ENCODE measurements at regions not wholly inside any gene's neighbourhood (a gene's known extent, or its start where the extent isn't known, plus 50 kb on each side); places are given as distances from the start of the nearest gene placed in this dataset.
"Not testable (repeated sequence)": the region's sequence is repeated elsewhere in the genome, so short reads cannot be mapped to it uniquely, and the experiment has no call there.

- DNase-seq = no peak
Measured at GRCh38 chr10:21285207-21285606, 240.3 kb downstream of the SKIDA1 start.

DNA sequence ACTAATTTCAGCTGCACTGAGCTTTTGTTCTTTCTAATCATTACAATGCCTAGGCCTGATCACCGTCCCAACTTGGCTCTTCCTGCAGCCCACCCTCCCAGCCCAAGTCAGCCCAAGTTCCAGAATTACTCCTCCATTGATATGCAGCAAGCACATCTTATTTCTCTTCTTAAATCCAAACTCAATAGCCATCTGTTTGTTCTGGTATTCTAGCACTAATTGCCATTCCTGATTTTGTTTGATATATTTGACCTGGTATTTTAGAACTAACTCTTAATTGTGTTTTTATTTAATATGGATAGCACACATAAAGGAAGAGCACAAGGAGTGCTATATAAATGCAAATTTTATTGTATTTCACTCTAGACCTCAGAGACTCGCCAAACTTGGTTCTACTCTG, 241.2 kb downstream of the SKIDA1 start:
- no peak for DNase-seq

GRCh38 chr10:21283053-21283452, 242.4 kb downstream of the SKIDA1 start:
- DNase-seq = not testable (repeated sequence)

DNA sequence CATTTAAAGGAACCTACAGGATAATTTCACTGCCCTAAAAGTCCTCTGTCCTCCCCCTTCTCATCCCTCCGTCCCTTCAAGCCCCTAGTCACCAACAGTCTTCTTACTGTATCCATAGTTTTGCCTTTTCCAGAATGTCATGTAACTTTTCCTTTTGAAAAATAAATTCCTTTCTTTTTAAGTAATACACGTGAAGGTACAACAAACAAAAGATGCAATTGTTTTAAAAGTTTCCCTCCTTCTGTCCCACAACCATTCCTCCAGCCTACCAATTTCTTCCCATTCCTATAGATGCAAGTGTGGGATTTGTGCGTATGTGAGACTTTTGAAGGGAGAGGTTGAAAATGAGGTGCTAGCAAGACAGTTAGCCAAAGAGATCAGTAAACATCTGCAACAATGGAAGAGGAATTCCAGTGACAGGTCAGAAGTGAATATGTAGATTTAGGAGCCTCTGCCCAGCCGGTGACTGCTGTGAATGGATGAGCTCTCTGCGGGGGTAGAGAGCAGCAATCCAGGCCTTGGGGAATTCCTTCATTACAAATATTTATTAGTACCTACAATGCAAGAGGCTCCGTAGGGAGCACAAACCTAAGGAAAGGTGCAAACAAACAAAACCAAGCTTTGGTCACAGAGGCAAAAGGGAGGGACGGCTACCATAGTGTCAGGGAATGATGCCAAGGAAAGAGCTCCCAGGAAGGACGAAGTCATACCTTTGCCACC, 243.6 kb downstream of the SKIDA1 start:
- DNase-seq = no peak

GRCh38 chr10:21280971-21281572, 244.4 kb downstream of the SKIDA1 start:
- DNase-seq = no peak

GRCh38 chr10:21280037-21280436, 245.4 kb downstream of the SKIDA1 start:
- DNase-seq = no peak

DNA sequence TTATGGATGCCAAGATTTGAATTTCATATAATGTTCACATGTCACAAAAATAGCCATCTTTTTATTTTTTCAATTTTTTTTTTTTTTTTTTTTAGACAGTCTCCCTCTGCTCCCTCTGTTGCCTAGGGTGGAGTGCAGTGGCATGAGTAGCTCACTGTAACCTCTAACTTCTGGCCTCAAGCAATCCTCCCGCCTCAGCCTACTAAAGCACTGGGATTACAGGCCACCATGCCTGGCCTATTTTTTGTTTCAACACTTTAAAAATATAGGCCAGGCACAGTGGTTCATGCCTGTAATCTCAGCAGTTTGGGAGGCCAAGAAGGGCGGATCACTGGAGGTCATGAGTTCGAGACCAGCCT, 246.3 kb downstream of the SKIDA1 start:
- DNase-seq = no peak

GRCh38 chr10:21278491-21279216, 246.8 kb downstream of the SKIDA1 start:
- peak; percentile 46 for DNase-seq

DNA sequence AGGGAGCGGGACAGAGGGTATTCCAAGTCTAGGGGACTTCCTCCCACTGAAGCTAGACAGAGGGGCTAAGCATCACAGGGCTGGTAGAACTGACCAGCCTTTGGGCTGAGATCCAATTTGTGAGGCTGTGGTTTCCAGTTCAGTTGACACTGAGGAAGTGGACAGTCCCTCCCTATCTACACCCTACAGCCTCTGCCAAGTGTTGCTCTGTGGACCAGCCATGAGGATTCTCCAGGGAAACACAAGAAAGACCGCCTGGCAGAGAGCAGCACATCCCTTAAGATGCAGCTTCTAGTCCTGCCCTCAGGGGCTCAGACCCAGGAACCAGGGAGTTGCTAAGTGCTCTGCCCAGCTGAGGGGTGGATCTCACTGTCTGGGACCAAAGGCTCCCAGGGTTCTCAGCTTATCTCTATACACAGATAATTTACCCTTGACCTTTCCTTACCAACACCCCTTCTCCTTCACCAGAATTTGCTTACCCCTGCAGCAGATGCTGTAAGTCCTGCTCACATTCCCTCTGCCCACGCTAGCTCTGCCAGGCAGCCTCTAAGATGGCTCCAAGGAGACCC, 252.0 kb downstream of the SKIDA1 start:
- no peak for DNase-seq

DNA sequence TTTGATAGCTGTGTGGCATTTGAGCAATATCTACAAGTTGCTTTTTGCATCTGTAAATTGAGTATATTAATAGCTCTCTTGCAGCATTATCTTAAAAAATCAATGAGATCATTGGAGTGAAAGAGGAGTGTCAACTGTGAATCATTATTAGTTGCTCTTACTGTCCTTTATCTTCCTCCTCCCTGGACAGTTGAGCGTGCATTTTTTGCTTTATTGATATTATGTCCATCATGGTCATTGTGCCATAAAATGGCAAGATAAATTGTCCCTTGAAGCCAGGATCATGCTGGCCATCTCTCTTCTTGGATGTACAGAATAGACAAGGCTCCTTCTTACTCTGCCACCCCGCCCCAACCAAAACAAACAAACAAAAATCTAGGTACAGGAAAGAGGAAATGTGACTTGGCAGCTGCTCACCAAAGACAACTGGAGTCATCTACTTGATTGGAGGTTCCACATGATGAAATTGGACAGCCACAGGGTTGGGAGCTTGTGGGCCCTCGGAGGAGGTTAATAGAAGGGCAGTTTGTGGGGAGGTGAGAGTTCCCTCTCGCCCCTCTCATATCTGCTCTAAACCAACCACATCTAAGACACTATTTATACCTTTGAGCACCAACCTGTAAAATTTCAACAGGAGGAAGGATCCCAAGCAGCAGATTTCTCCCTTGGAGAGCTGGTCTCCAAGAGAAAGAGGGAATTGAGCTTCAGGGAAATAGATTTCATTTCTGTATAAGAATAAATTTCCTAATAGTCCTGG, 252.7 kb downstream of the SKIDA1 start:
- no peak for DNase-seq

GRCh38 chr10:21270976-21271375, 254.5 kb downstream of the SKIDA1 start:
- no peak for DNase-seq

- DNase-seq = no peak
Measured at GRCh38 chr10:21269289-21269688, 256.2 kb downstream of the SKIDA1 start.

- no peak for DNase-seq
Measured at GRCh38 chr10:21265622-21266021, 259.9 kb downstream of the SKIDA1 start.

DNA sequence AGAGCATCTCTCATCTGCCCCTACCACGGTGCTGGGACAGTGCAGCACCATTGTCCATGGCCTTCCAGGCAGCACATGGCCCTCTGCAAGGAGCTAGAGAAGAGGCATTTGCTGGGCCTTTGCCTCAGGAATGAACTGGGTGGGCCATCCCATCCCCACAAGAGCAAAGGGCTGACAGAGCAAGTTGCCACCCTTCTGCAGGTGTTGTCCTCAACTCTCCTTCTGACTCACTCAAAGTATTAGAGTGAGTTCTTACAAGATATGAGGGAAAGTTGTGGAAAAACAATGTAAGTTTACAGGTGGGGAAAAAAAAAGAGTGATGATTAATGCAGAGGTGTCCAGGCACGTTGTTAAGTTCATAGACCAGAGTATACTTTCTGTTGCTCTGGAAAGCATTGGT, 261.2 kb downstream of the SKIDA1 start:
- no peak for DNase-seq

DNA sequence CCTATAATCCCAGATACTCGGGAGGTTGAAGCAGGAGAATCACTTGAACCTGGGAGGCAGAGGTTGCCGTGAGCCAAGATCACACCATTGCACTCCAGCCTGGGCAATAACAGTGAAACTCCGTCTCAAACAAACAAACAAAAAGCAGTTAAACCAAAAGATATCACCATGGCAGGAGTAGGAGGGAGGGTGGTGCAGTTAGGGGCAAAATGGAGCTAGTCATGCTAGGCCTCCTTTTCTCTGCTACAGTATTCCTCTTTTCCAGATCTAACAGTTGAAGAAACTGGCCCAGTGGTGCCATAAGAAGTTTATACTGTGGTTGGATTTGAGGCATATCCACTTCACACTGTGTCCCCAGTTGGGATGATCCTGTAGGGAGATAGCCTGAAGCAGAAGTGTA, 261.6 kb downstream of the SKIDA1 start:
- no peak for DNase-seq

- no peak for DNase-seq
Measured at GRCh38 chr10:21263263-21263803, 262.1 kb downstream of the SKIDA1 start.

DNA sequence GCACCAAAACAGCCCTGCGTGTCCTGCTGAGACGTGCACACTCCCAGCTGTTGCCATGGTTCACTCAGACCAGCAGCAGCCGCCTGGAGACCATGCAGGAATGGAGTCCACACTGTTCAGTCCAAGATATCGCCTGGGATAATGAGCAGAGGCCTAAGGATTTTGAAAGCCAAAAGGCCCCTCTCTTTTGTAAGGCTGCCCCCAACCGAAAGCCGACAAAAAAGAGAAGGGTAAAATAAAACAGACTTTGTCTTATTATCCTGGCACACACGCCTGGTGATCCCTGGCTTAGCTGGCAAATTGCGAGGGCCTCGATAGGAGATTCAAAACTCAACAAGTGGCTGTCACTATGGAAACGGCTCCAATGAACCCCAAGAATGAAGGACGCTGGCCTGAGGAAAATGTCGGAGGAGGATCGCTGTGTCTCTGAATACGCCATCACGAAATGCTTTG, 263.6 kb downstream of the SKIDA1 start:
- DNase-seq = no peak

DNA sequence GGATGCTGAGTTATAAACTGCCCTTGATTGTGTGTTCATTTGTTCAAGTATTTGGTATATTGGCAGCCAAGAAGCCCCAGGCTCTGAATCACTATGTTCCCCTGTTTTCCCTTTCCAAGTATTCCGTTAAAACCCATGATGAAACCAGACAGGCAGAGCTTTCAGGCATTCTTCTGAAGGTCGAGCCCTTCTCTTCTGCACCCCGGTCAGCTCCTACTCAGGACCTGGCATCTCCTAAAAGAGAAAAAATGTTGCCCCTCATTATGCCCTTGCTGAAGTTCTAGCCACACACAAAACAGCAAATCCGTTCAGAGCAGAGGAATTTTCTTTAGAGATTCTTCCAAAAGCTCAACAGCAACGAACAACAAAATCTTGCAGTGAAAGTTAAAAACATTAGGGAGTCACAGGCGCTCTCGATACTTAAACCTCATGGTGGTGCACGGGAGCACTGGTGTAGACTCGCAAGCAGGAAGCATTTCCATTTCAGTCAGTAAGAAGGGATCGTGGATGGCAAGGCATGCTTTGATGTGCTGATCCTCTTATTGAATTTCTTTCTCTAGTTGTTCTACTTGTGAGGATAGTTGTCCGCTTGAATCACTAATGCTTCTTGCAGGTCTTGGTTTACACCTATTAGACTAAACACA, 264.9 kb downstream of the SKIDA1 start:
- DNase-seq = no peak

GRCh38 chr10:21260066-21260465, 265.4 kb downstream of the SKIDA1 start:
- DNase-seq = no peak

DNA sequence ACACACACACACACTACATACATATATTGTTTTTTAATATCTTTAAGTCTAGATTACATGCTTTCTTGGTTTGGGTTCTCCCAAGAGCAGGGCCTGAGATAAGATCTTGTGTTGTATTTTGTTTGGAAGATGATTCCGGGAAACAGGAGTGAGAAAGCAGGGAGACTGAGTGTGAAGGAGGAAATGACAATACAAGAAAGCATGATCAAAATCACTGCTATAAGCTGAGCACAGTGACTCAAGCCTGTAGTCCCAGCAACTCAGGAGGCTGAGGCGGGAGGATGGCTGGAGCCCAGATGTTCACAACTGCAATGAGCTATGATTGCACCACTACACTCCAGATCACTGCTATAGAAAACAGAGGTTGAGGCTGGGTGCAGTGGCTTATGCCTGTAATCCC, 267.6 kb downstream of the SKIDA1 start:
- DNase-seq = no peak

DNA sequence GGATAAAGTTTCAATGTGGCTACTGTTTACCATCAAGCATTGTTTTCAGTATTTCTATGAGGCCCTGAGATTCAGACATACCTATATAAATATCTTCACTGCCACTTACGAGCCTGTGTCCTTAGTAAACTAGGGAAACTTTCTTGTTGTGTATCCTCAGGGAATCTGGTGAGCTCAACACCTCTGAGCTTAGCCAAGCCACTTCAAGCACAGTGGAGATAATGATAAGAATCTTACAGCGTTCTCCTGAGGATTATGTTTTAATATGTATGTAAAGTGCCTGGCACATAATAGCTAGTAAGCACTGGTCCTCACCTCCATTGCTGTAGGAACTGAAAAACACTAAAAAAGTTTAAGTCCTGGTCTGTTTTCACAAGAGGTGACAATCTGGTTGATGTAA, 268.3 kb downstream of the SKIDA1 start:
- DNase-seq = no peak

DNA sequence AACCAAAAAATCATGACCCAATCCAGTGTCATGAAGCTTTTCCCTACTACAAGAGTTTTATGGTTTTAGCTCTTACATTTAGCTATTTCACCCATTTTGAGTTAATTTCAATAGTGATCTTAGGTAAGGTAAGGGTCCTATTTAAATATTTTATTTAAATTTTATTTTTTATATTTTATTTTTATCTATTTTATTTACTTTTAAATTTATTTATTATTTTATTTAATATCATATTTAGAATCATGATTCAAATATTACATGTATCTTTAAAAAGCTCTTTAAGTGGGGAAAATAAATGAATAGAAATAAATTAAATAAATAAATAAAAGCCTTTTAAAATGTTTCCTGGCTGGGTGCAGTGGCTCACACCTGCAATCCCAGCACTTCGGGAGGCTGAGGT, 276.0 kb downstream of the SKIDA1 start:
- no peak for DNase-seq
